Endothelial cell of umbilical vein (primary cell): ENCODE measurements at regions not wholly inside any gene's neighbourhood (a gene's known extent, or its start where the extent isn't known, plus 50 kb on each side); places are given as distances from the start of the nearest gene placed in this dataset.

ENCODE experiments used
- BruUV-seq: library from RNA; stranded (reverse); fragments of 400-500 nt; replicated peaks from 2 replicates; lab custom pipeline; 2021; lab: Mats Ljungman, UMichigan
- CTCF ChIA-PET: fragments of 300-600, 350-600 bp; sonication (Branson Sonifier 250); formaldehyde crosslinking; loops from one replicate; lab custom pipeline; 2021; ENCODE audit warnings: antibody characterized with exemption, inconsistent platforms; lab: Charles Lee
- POLR2A ChIA-PET: fragments of 300-600, 350-600 bp; sonication (Branson Sonifier 250); formaldehyde crosslinking; loops from one replicate; lab custom pipeline; 2021; ENCODE audit warnings: antibody characterized with exemption, inconsistent platforms; lab: Charles Lee
- DNase-seq: peaks from one replicate; pipeline ENCODE4 v3.0.0-alpha.2; 2011; ENCODE audit warnings: low read depth, low spot score
- FAIRE-seq: peaks from 2 replicates; lab custom pipeline; 2011; peaks lifted over from hg19 to GRCh38; lab: Jason Lieb, UNC
- H2AFZ ChIP-seq: 2 replicates; pipeline ENCODE4 v1.6.0; 2012; ENCODE audit warnings: low read depth, low read length, control low read depth, inconsistent platforms
- H3K27ac ChIP-seq: 2 replicates; pipeline ENCODE4 v1.5.1; 2011; ENCODE audit warnings: low read depth, mild to moderate bottlenecking, control low read depth, low read length, moderate library complexity; ENCODE audit not compliant: insufficient read depth
- H3K27me3 ChIP-seq, 2 experiments: 2 replicates each; pipeline versions ENCODE4 v1.6.0 to v1.6.1; 2011; ENCODE audit warnings: low read length in 2 of 2, mixed read lengths in 1 of 2; ENCODE audit not compliant: control insufficient read depth in 2 of 2, insufficient read depth in 2 of 2
- H3K36me3 ChIP-seq, 2 experiments: 2 replicates in 1 of 2; 3 replicates in 1 of 2; pipeline ENCODE4 v1.5.1; 2011; ENCODE audit warnings: low read length in 2 of 2, mild to moderate bottlenecking in 1 of 2, moderate library complexity in 1 of 2; ENCODE audit not compliant: control insufficient read depth in 2 of 2, insufficient read depth in 2 of 2; ENCODE audit errors: extremely low read depth in 1 of 2
- H3K4me1 ChIP-seq: 3 replicates; pipeline ENCODE4 v1.5.1; 2011; ENCODE audit warnings: mild to moderate bottlenecking, low read length; ENCODE audit not compliant: control insufficient read depth, insufficient read depth; ENCODE audit errors: extremely low read depth
- H3K4me2 ChIP-seq: 2 replicates; pipeline ENCODE4 v1.6.1; 2011; ENCODE audit warnings: low read length, control low read depth, mixed read lengths; ENCODE audit not compliant: insufficient read depth
- H3K4me3 ChIP-seq, 3 experiments: fragments of 200-600 bp in 1 of 3; sonication (generic), shearing (Covaris generic) in 1 of 3; replicated peaks in 1 of 3; 2 replicates each; pipeline ENCODE4 v1.5.1; 2011 to 2016; ENCODE audit warnings: control low read depth in 3 of 3, low read length in 3 of 3, mild to moderate bottlenecking in 2 of 3, inconsistent platforms in 1 of 3, low read depth in 1 of 3, moderate library complexity in 1 of 3; ENCODE audit not compliant: insufficient read depth in 1 of 3
- H3K79me2 ChIP-seq: 2 replicates; pipeline ENCODE4 v1.6.0; 2012; ENCODE audit warnings: low read length, inconsistent platforms; ENCODE audit not compliant: control insufficient read depth, insufficient read depth
- H3K9ac ChIP-seq: replicated peaks from 2 replicates; pipeline ENCODE3; 2011; ENCODE audit warnings: low read length, control low read depth; ENCODE audit not compliant: insufficient read depth; ENCODE audit errors: extremely low read depth
- H3K9me1 ChIP-seq: replicated peaks from 3 replicates; pipeline ENCODE4 v1.6.0; 2011; ENCODE audit warnings: mild to moderate bottlenecking, low read length; ENCODE audit not compliant: control insufficient read depth, insufficient read depth; ENCODE audit errors: extremely low read depth
- H3K9me3 ChIP-seq: replicated peaks from 2 replicates; pipeline ENCODE4 v1.5.1; 2012; ENCODE audit warnings: low read length, inconsistent platforms; ENCODE audit not compliant: control insufficient read depth, insufficient read depth
- H4K20me1 ChIP-seq: replicated peaks from 2 replicates; pipeline ENCODE3; 2011; ENCODE audit warnings: mild to moderate bottlenecking, low read length; ENCODE audit not compliant: control insufficient read depth, insufficient read depth; ENCODE audit errors: extremely low read depth
- CTCF ChIP-seq, 2 donors: IDR thresholded peaks; 1 replicate in 1 of 2; 2 replicates in 1 of 2; pipeline ENCODE4 v1.5.1; 2011; ENCODE audit warnings: low read length in 2 of 2, mild to moderate bottlenecking in 2 of 2, moderate library complexity in 2 of 2, control low read depth in 1 of 2, inconsistent platforms in 1 of 2, low read depth in 1 of 2; ENCODE audit not compliant: insufficient read depth in 1 of 2; ENCODE audit errors: extremely low read depth in 1 of 2
- EZH2 ChIP-seq: IDR thresholded peaks from 2 replicates; pipeline ENCODE4 v1.6.1; 2012; ENCODE audit warnings: borderline replicate concordance, low read depth, mild to moderate bottlenecking, moderate library complexity, low read length, inconsistent platforms; ENCODE audit not compliant: severe bottlenecking
- FOS ChIP-seq: IDR thresholded peaks from 2 replicates; pipeline ENCODE4 v1.6.1; 2011; ENCODE audit warnings: mild to moderate bottlenecking, low read length, moderate library complexity, borderline replicate concordance; ENCODE audit not compliant: insufficient read depth
- GATA2 ChIP-seq: IDR thresholded peaks from 2 replicates; pipeline ENCODE4 v1.7.0; 2011; ENCODE audit warnings: low read depth, mild to moderate bottlenecking, moderate library complexity, mixed read lengths, low read length; ENCODE audit not compliant: insufficient read length, insufficient read depth
- JUN ChIP-seq: IDR thresholded peaks from 2 replicates; pipeline ENCODE4 v1.6.1; 2011; ENCODE audit warnings: borderline replicate concordance, low read depth; ENCODE audit not compliant: insufficient read length, insufficient read depth
- MAX ChIP-seq: IDR thresholded peaks from 2 replicates; pipeline ENCODE4 v1.6.1; 2011; ENCODE audit not compliant: insufficient read depth, insufficient read length
- MYC ChIP-seq: IDR thresholded peaks from one replicate; pipeline ENCODE4 v1.6.1; 2011; ENCODE audit warnings: mild to moderate bottlenecking, low read depth, low read length
- POLR2A ChIP-seq: IDR thresholded peaks from 2 replicates; pipeline ENCODE4 v1.6.1; 2012; ENCODE audit warnings: low read depth, mild to moderate bottlenecking, control low read depth, low read length
- POLR2AphosphoS5 ChIP-seq: IDR thresholded peaks from 2 replicates; pipeline ENCODE4 v1.6.1; 2012; ENCODE audit warnings: low read depth, mild to moderate bottlenecking, control low read depth, low read length, moderate library complexity; ENCODE audit not compliant: insufficient read depth
- dilution Hi-C: fragments of 300-500 bp; cut with MboI; formaldehyde crosslinking; loops from one replicate; pipeline ENCODE4 v1.15.0; 2019; ENCODE audit warnings: low sequenced_read_pairs; ENCODE audit not compliant: extremely low pct_ligation_motif_present
- intact Hi-C: fragments of 100-400 bp; cut with micrococcal nuclease; formaldehyde crosslinking; loops from one replicate; pipeline ENCODE4 v1.10.0; 2022

GRCh38 chr12:84336231-84336630 lies 576.4 kb downstream of the SLC6A15 start:
- no peaks in the 10 kb centered on the region for H3K27me3 ChIP-seq
- no TSS peak for BruUV-seq
- H3K36me3 ChIP-seq, result no peaks in the 10 kb centered on the region
- no peak overlapping the region for H3K4me2 ChIP-seq
- dilution Hi-C loops, result no loop called here
- ChIA-PET CTCF (no interaction called here), POLR2A (no interaction called here)
- H4K20me1 ChIP-seq, result no peaks in the 10 kb centered on the region
- no peak for TF ChIP-seq CTCF (IDR thresholded peaks at IDR 0.05; ENCODE audit: extremely low read depth in 1 of 2, insufficient read depth in 1 of 2, low read depth in 1 of 2, low read length in 2 of 2)
- TF ChIP-seq EZH2, result no peak
- no peak for TF ChIP-seq MAX
- TF ChIP-seq POLR2A, result no peak
- no peak for TF ChIP-seq GATA2
- no peak for TF ChIP-seq JUN
- no peak for TF ChIP-seq POLR2AphosphoS5
- TF ChIP-seq MYC, result no peak
- TF ChIP-seq FOS, result no peak
- H3K9ac ChIP-seq, result no peak overlapping the region
- FAIRE-seq, result no peak
- H2AFZ ChIP-seq, result no peak overlapping the region
- no peaks in the 10 kb centered on the region for H3K4me1 ChIP-seq
- no peak overlapping the region for H3K27ac ChIP-seq
- H3K79me2 ChIP-seq, result no peaks in the 10 kb centered on the region
- H3K4me3 ChIP-seq, result no peak overlapping the region
- H3K9me3 ChIP-seq, result no peaks in the 10 kb centered on the region
- no peaks in the 10 kb centered on the region for H3K9me1 ChIP-seq
- no peak for DNase-seq
- intact Hi-C loops, result no loop called here
